GM23338 (cell line): ENCODE measurements at regions not wholly inside any gene's neighbourhood (a gene's known extent, or its start where the extent isn't known, plus 50 kb on each side); places are given as distances from the start of the nearest gene placed in this dataset.

ENCODE experiments used
- EZH2 ChIP-seq: fragments of 200-600 bp; sonication (generic); IDR thresholded peaks from one replicate; pipeline ENCODE4 v1.8.0; 2017; ENCODE audit warnings: antibody characterized with exemption, mild to moderate bottlenecking, low read depth; ENCODE audit not compliant: unreplicated experiment
- EZH2phosphoT487 ChIP-seq: fragments of 200-600 bp; sonication (generic); IDR thresholded peaks from one replicate; pipeline ENCODE4 v1.8.1; 2018; ENCODE audit warnings: antibody characterized with exemption; ENCODE audit not compliant: unreplicated experiment
- NANOG ChIP-seq: IDR thresholded peaks from 2 replicates; pipeline ENCODE4 v1.6.1; 2016; ENCODE audit warnings: antibody characterized with exemption, borderline replicate concordance
- POLR2AphosphoS5 ChIP-seq: IDR thresholded peaks from 2 replicates; pipeline ENCODE4 v1.6.1; 2016; ENCODE audit warnings: antibody characterized with exemption, low read depth
- STAT1 ChIP-seq: IDR thresholded peaks from one replicate; pipeline ENCODE4 v1.6.1; 2016; ENCODE audit warnings: antibody characterized with exemption; ENCODE audit not compliant: unreplicated experiment
- ZNF331 ChIP-seq: fragments of 250-450 bp; sonication (Bioruptor Pico); IDR thresholded peaks from 2 replicates; pipeline ENCODE4 v1.5.0; 2020; ENCODE audit warnings: low read depth, mild to moderate bottlenecking, moderate library complexity
- TF ChIP-seq, protein P1 (sequence below), 2 experiments: fragments of 200-600 bp in 1 of 2; sonication (generic) in 1 of 2; conservative IDR thresholded peaks; 2 replicates each; pipeline versions ENCODE4 v1.5.1 to v1.6.1; 2016 to 2017; ENCODE audit warnings: antibody characterized with exemption in 2 of 2, low read depth in 2 of 2, mild to moderate bottlenecking in 2 of 2, moderate library complexity in 1 of 2
- TF ChIP-seq, protein P2 (sequence below): IDR thresholded peaks from one replicate; pipeline ENCODE4 v1.6.1; 2018; ENCODE audit warnings: antibody characterized with exemption; ENCODE audit not compliant: unreplicated experiment
- TF ChIP-seq, protein P3 (sequence below): IDR thresholded peaks from 2 replicates; pipeline ENCODE4 v1.6.1; 2016; ENCODE audit warnings: antibody characterized with exemption

DNA sequence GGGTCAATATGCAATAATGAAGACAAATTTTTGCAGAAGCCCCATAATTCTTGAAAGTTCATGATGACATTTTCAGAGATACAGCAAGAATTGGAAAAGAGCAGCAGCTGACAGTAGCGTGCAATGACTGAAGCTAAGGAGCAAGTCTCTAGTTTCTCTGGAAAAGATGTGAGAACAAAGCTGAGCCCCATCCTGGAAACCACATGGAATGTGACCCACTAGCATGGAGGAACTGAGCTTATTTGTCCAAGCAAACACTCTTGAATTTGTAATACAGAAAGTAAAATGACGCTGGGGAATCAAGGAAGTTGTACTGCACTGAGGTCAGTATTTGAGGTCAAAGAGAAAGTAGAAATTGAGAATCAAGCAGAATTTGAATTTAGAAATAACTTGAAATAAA, 1447.2 kb downstream of the FSTL5 start:
- TF ChIP-seq, protein P1, sequence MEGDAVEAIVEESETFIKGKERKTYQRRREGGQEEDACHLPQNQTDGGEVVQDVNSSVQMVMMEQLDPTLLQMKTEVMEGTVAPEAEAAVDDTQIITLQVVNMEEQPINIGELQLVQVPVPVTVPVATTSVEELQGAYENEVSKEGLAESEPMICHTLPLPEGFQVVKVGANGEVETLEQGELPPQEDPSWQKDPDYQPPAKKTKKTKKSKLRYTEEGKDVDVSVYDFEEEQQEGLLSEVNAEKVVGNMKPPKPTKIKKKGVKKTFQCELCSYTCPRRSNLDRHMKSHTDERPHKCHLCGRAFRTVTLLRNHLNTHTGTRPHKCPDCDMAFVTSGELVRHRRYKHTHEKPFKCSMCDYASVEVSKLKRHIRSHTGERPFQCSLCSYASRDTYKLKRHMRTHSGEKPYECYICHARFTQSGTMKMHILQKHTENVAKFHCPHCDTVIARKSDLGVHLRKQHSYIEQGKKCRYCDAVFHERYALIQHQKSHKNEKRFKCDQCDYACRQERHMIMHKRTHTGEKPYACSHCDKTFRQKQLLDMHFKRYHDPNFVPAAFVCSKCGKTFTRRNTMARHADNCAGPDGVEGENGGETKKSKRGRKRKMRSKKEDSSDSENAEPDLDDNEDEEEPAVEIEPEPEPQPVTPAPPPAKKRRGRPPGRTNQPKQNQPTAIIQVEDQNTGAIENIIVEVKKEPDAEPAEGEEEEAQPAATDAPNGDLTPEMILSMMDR (conservative IDR thresholded peaks at IDR 0.05; ENCODE audit: low read depth in 2 of 2): no peak
- no peak for TF ChIP-seq POLR2AphosphoS5
- no peak for TF ChIP-seq EZH2
- TF ChIP-seq, protein P2, sequence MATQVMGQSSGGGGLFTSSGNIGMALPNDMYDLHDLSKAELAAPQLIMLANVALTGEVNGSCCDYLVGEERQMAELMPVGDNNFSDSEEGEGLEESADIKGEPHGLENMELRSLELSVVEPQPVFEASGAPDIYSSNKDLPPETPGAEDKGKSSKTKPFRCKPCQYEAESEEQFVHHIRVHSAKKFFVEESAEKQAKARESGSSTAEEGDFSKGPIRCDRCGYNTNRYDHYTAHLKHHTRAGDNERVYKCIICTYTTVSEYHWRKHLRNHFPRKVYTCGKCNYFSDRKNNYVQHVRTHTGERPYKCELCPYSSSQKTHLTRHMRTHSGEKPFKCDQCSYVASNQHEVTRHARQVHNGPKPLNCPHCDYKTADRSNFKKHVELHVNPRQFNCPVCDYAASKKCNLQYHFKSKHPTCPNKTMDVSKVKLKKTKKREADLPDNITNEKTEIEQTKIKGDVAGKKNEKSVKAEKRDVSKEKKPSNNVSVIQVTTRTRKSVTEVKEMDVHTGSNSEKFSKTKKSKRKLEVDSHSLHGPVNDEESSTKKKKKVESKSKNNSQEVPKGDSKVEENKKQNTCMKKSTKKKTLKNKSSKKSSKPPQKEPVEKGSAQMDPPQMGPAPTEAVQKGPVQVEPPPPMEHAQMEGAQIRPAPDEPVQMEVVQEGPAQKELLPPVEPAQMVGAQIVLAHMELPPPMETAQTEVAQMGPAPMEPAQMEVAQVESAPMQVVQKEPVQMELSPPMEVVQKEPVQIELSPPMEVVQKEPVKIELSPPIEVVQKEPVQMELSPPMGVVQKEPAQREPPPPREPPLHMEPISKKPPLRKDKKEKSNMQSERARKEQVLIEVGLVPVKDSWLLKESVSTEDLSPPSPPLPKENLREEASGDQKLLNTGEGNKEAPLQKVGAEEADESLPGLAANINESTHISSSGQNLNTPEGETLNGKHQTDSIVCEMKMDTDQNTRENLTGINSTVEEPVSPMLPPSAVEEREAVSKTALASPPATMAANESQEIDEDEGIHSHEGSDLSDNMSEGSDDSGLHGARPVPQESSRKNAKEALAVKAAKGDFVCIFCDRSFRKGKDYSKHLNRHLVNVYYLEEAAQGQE: no peak
- TF ChIP-seq EZH2phosphoT487: no peak
- TF ChIP-seq ZNF331 (CRISPR knock-in tag): no peak
- no peak for TF ChIP-seq NANOG
- TF ChIP-seq, protein P3, sequence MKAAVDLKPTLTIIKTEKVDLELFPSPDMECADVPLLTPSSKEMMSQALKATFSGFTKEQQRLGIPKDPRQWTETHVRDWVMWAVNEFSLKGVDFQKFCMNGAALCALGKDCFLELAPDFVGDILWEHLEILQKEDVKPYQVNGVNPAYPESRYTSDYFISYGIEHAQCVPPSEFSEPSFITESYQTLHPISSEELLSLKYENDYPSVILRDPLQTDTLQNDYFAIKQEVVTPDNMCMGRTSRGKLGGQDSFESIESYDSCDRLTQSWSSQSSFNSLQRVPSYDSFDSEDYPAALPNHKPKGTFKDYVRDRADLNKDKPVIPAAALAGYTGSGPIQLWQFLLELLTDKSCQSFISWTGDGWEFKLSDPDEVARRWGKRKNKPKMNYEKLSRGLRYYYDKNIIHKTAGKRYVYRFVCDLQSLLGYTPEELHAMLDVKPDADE: no peak
- TF ChIP-seq STAT1: no peak
